Mammary epithelial cell (primary cell): ENCODE measurements at regions not wholly inside any gene's neighbourhood (a gene's known extent, or its start where the extent isn't known, plus 50 kb on each side); places are given as distances from the start of the nearest gene placed in this dataset.

Source experiments
- CTCF ChIP-seq, 2 donors: IDR thresholded peaks in 1 of 2; conservative IDR thresholded peaks in 1 of 2; 2 replicates each; pipeline ENCODE4 v1.5.1; 2011 to 2012; ENCODE audit warnings: inconsistent platforms in 2 of 2, low read length in 2 of 2, mild to moderate bottlenecking in 2 of 2, control low read depth in 1 of 2, low read depth in 1 of 2; ENCODE audit not compliant: insufficient read depth in 1 of 2; ENCODE audit errors: extremely low read depth in 1 of 2
- EZH2 ChIP-seq: IDR thresholded peaks from 2 replicates; pipeline ENCODE4 v1.6.1; 2012; ENCODE audit warnings: low read length, inconsistent platforms, borderline replicate concordance

- no peak for TF ChIP-seq CTCF (conservative IDR thresholded peaks at IDR 0.05 in 1 of 2, IDR thresholded peaks at IDR 0.05 in 1 of 2; ENCODE audit: extremely low read depth in 1 of 2, insufficient read depth in 1 of 2, low read depth in 1 of 2, low read length in 2 of 2)
- TF ChIP-seq EZH2: no peak
Observed at GRCh38 chr7:41769162-41769561, 66.3 kb upstream of the INHBA start.
